HEK293 (cell line): ENCODE measurements at regions not wholly inside any gene's neighbourhood (a gene's known extent, or its start where the extent isn't known, plus 50 kb on each side); places are given as distances from the start of the nearest gene placed in this dataset.

Source experiments
- CTCF ChIP-seq: fragments of 450-650 bp; formaldehyde crosslinking; IDR thresholded peaks from 2 replicates; pipeline ENCODE4 v1.5.1; 2016; ENCODE audit warnings: missing biosample characterization, missing genetic modification characterization
- GFI1B ChIP-seq: fragments of 450-650 bp; formaldehyde crosslinking; IDR thresholded peaks from 2 replicates; pipeline ENCODE4 v1.5.1; 2016; ENCODE audit warnings: missing biosample characterization, missing genetic modification characterization
- SP2 ChIP-seq: fragments of 450-650 bp; formaldehyde crosslinking; IDR thresholded peaks from 2 replicates; pipeline ENCODE4 v1.5.1; 2016; ENCODE audit warnings: missing biosample characterization, missing genetic modification characterization
- TCF7L2 ChIP-seq: IDR thresholded peaks from 2 replicates; pipeline ENCODE4 v1.6.1; 2011; ENCODE audit warnings: low read depth, mild to moderate bottlenecking, inconsistent platforms, low read length, moderate library complexity, borderline replicate concordance
- ZBTB8A ChIP-seq: fragments of 450-650 bp; formaldehyde crosslinking; IDR thresholded peaks from 2 replicates; pipeline ENCODE4 v1.5.1; 2016; ENCODE audit warnings: missing biosample characterization, missing genetic modification characterization
- ZEB2 ChIP-seq: fragments of 450-650 bp; formaldehyde crosslinking; IDR thresholded peaks from 2 replicates; pipeline ENCODE4 v1.5.1; 2016; ENCODE audit warnings: missing biosample characterization, missing genetic modification characterization
- ZNF10 ChIP-seq: fragments of 450-650 bp; formaldehyde crosslinking; IDR thresholded peaks from 2 replicates; pipeline ENCODE4 v1.5.1; 2017; ENCODE audit warnings: missing biosample characterization, missing genetic modification characterization
- ZNF239 ChIP-seq: fragments of 450-650 bp; formaldehyde crosslinking; IDR thresholded peaks from 2 replicates; pipeline ENCODE4 v1.5.1; 2016; ENCODE audit warnings: missing biosample characterization, missing genetic modification characterization
- ZNF248 ChIP-seq: fragments of 450-650 bp; formaldehyde crosslinking; IDR thresholded peaks from 2 replicates; pipeline ENCODE4 v1.5.1; 2017; ENCODE audit warnings: missing biosample characterization, missing genetic modification characterization
- ZNF558 ChIP-seq: fragments of 450-650 bp; formaldehyde crosslinking; IDR thresholded peaks from 2 replicates; pipeline ENCODE4 v1.5.1; 2016; ENCODE audit warnings: missing biosample characterization, missing genetic modification characterization
- ZNF561 ChIP-seq: fragments of 450-650 bp; IDR thresholded peaks from 2 replicates; pipeline ENCODE4 v1.5.1; 2018; ENCODE audit warnings: missing biosample characterization, missing genetic modification characterization, borderline replicate concordance
- ZNF621 ChIP-seq: fragments of 450-650 bp; formaldehyde crosslinking; IDR thresholded peaks from 2 replicates; pipeline ENCODE4 v1.5.1; 2017; ENCODE audit warnings: missing biosample characterization, missing genetic modification characterization
- ZNF660 ChIP-seq: fragments of 450-650 bp; IDR thresholded peaks from 2 replicates; pipeline ENCODE4 v1.5.1; 2018; ENCODE audit warnings: missing biosample characterization, mild to moderate bottlenecking, missing genetic modification characterization
- TF ChIP-seq, protein P1 (sequence below): fragments of 450-650 bp; formaldehyde crosslinking; conservative IDR thresholded peaks from 2 replicates; pipeline ENCODE4 v1.5.1; 2016; ENCODE audit warnings: low read depth, missing biosample characterization, missing genetic modification characterization

DNA sequence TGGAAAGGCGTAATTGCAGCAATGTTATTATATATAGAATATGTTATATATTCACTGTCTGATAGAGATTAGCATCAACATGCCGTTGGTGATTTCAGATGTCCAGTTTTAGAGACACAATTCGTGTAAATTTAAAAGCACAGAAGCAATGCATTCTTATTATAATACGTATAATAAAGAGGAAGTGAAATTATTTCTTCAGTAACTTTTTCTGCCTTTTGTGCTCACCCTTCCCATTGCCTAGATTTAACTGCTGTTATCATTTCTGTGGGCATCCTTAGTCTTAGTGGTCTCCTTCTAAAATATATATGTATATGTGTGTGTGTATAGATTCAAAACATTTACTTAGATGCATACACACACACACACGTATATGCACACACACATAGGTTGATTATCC is 592.5 kb upstream of the GOLIM4 start:
- TF ChIP-seq ZNF10 (tag by site-specific recombination) (no peak), CTCF (tag by site-specific recombination) (no peak), ZNF248 (tag by site-specific recombination) (no peak), ZBTB8A (tag by site-specific recombination) (no peak), ZNF239 (no peak), TCF7L2 (no peak), ZEB2 (no peak), ZNF561 (tag by site-specific recombination) (no peak), GFI1B (tag by site-specific recombination) (no peak), ZNF621 (tag by site-specific recombination) (no peak), SP2 (tag by site-specific recombination) (no peak), ZNF558 (tag by site-specific recombination) (no peak), ZNF660 (tag by site-specific recombination) (no peak)
- TF ChIP-seq, protein P1, sequence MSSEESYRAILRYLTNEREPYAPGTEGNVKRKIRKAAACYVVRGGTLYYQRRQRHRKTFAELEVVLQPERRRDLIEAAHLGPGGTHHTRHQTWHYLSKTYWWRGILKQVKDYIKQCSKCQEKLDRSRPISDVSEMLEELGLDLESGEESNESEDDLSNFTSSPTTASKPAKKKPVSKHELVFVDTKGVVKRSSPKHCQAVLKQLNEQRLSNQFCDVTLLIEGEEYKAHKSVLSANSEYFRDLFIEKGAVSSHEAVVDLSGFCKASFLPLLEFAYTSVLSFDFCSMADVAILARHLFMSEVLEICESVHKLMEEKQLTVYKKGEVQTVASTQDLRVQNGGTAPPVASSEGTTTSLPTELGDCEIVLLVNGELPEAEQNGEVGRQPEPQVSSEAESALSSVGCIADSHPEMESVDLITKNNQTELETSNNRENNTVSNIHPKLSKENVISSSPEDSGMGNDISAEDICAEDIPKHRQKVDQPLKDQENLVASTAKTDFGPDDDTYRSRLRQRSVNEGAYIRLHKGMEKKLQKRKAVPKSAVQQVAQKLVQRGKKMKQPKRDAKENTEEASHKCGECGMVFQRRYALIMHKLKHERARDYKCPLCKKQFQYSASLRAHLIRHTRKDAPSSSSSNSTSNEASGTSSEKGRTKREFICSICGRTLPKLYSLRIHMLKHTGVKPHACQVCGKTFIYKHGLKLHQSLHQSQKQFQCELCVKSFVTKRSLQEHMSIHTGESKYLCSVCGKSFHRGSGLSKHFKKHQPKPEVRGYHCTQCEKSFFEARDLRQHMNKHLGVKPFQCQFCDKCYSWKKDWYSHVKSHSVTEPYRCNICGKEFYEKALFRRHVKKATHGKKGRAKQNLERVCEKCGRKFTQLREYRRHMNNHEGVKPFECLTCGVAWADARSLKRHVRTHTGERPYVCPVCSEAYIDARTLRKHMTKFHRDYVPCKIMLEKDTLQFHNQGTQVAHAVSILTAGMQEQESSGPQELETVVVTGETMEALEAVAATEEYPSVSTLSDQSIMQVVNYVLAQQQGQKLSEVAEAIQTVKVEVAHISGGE: no peak
